Stomach (tissue), 4 donors: ENCODE measurements at regions not wholly inside any gene's neighbourhood (a gene's known extent, or its start where the extent isn't known, plus 50 kb on each side); places are given as distances from the start of the nearest gene placed in this dataset.

Source experiments
- EP300 ChIP-seq: sonication (generic); formaldehyde crosslinking; IDR thresholded peaks from one replicate; pipeline ENCODE4 v1.6.1; 2017; ENCODE audit warnings: antibody characterized with exemption
- POLR2A ChIP-seq, 4 donors: fragments of 450-650 bp; IDR thresholded peaks; one replicate each; pipeline ENCODE4 v1.6.1; 2016; ENCODE audit warnings: antibody characterized with exemption in 4 of 4, control low read depth in 2 of 4, mild to moderate bottlenecking in 1 of 4, moderate library complexity in 1 of 4

- TF ChIP-seq POLR2A (IDR thresholded peaks at IDR 0.05) (no peak), EP300 (no peak)
These were observed 897.6 kb downstream of the BCL11A start for GRCh38 chr2:59655809-59656208.
